ENCODE measurements at regions not wholly inside any gene's neighbourhood (a gene's known extent, or its start where the extent isn't known, plus 50 kb on each side); places are given as distances from the start of the nearest gene placed in this dataset.

- ATAC-seq (ENCODE audit: low read depth) = no peak
- CTCF ChIA-PET = no interaction called here
- no peak for DNase-seq
- intact Hi-C loops (cut with micrococcal nuclease) = no loop called here
- Mint-ChIP-seq H3K4me3 (no peak overlapping the region), H3K4me1 (no peaks in the 10 kb centered on the region), H3K27me3 (no peaks in the 10 kb centered on the region), H3K9me3 (no peaks in the 10 kb centered on the region), H3K36me3 (ENCODE audit: low read depth) (no peaks in the 10 kb centered on the region), H3K27ac (no peak overlapping the region)
- POLR2A ChIA-PET = no interaction called here
- TF ChIP-seq CTCF (IDR thresholded peaks at IDR 0.05) = no peak
These were observed 1304.5 kb upstream of the SLC39A10 start for GRCh38 chr2:194352505-194352904.

- TF ChIP-seq CTCF (IDR thresholded peaks at IDR 0.05) = no peak
- no peak overlapping the region for H3K27ac Mint-ChIP-seq
- CTCF ChIA-PET = no interaction called here
- POLR2A ChIA-PET = no interaction called here
- intact Hi-C loops (cut with micrococcal nuclease) = no loop called here
- H3K4me1 Mint-ChIP-seq = no peaks in the 10 kb centered on the region
- ATAC-seq (ENCODE audit: low read depth) (no peak), DNase-seq (no peak)
- no peaks in the 10 kb centered on the region for H3K9me3 Mint-ChIP-seq
- no peaks in the 10 kb centered on the region for H3K27me3 Mint-ChIP-seq
- no peak overlapping the region for H3K4me3 Mint-ChIP-seq
- H3K36me3 Mint-ChIP-seq (ENCODE audit: low read depth) = no peaks in the 10 kb centered on the region
These were observed 1310.8 kb upstream of the SLC39A10 start for GRCh38 chr2:194346193-194346592.

- no peaks in the 10 kb centered on the region for H3K4me1 Mint-ChIP-seq
- TF ChIP-seq CTCF (IDR thresholded peaks at IDR 0.05) = no peak
- no peak overlapping the region for H3K27ac Mint-ChIP-seq
- POLR2A ChIA-PET = no interaction called here
- H3K4me3 Mint-ChIP-seq = no peak overlapping the region
- H3K9me3 Mint-ChIP-seq = no peaks in the 10 kb centered on the region
- CTCF ChIA-PET = no interaction called here
- intact Hi-C loops (cut with micrococcal nuclease) = no loop called here
- H3K27me3 Mint-ChIP-seq = no peaks in the 10 kb centered on the region
- H3K36me3 Mint-ChIP-seq (ENCODE audit: low read depth) = no peaks in the 10 kb centered on the region
- no peak for DNase-seq
- no peak for ATAC-seq (ENCODE audit: low read depth)
These were observed 1311.7 kb upstream of the SLC39A10 start for GRCh38 chr2:194345347-194345746.

GRCh38 chr2:194343167-194343566 lies 1313.9 kb upstream of the SLC39A10 start:
- no peak for DNase-seq
- H3K9me3 Mint-ChIP-seq = no peaks in the 10 kb centered on the region
- H3K36me3 Mint-ChIP-seq (ENCODE audit: low read depth) = no peaks in the 10 kb centered on the region
- no peak overlapping the region for H3K4me3 Mint-ChIP-seq
- no peak for TF ChIP-seq CTCF (IDR thresholded peaks at IDR 0.05)
- ChIA-PET POLR2A (no interaction called here), CTCF (no interaction called here)
- no peak for ATAC-seq (ENCODE audit: low read depth)
- no peak overlapping the region for H3K27ac Mint-ChIP-seq
- H3K27me3 Mint-ChIP-seq = no peaks in the 10 kb centered on the region
- intact Hi-C loops (cut with micrococcal nuclease) = no loop called here
- H3K4me1 Mint-ChIP-seq = no peaks in the 10 kb centered on the region

- ChIA-PET POLR2A (no interaction called here), CTCF (no interaction called here)
- no peak for ATAC-seq (ENCODE audit: low read depth)
- intact Hi-C loops (cut with micrococcal nuclease) = no loop called here
- Mint-ChIP-seq H3K27ac (no peak overlapping the region), H3K27me3 (no peaks in the 10 kb centered on the region), H3K9me3 (no peaks in the 10 kb centered on the region), H3K36me3 (ENCODE audit: low read depth) (no peaks in the 10 kb centered on the region), H3K4me1 (no peaks in the 10 kb centered on the region), H3K4me3 (no peak overlapping the region)
- no peak for TF ChIP-seq CTCF (IDR thresholded peaks at IDR 0.05)
- no peak for DNase-seq
These were observed 1324.1 kb upstream of the SLC39A10 start for GRCh38 chr2:194332799-194333490.
